PC-3 (cell line): ENCODE measurements at regions not wholly inside any gene's neighbourhood (a gene's known extent, or its start where the extent isn't known, plus 50 kb on each side); places are given as distances from the start of the nearest gene placed in this dataset.

Experiments
- ATAC-seq: fragments of 200-7000 bp; cut with Tn5 transposase; 2 replicates; pipeline ENCODE4 v1.9.1; 2020; ENCODE audit warnings: mild to moderate bottlenecking, moderate library complexity
- BruUV-seq: library from RNA; stranded (reverse); fragments of 400-500 nt; replicated peaks from 2 replicates; lab custom pipeline; 2021; lab: Mats Ljungman, UMichigan
- CTCF ChIA-PET: fragments of 300-600 bp; sonication (Branson Sonifier 250); formaldehyde crosslinking; loops from one replicate; lab custom pipeline; 2022; ENCODE audit warnings: antibody characterized with exemption; lab: Charles Lee
- POLR2A ChIA-PET: fragments of 300-600 bp; sonication (Branson Sonifier 250); formaldehyde crosslinking; loops from one replicate; lab custom pipeline; 2022; ENCODE audit warnings: antibody characterized with exemption; ENCODE audit not compliant: unreplicated experiment; lab: Charles Lee
- DNase-seq: peaks from one replicate; pipeline ENCODE4 v3.0.0-alpha.2; 2015
- H2AFZ ChIP-seq: fragments of 300-600 bp; sonication (generic); 2 replicates; pipeline ENCODE4 v1.6.0; 2016; ENCODE audit warnings: antibody characterized with exemption, low read length
- H3F3A ChIP-seq: fragments of 300-600 bp; sonication (generic); one replicate; pipeline ENCODE4 v1.6.0; 2017; ENCODE audit warnings: antibody characterized with exemption, low read length, control low read depth, mild to moderate bottlenecking; ENCODE audit not compliant: unreplicated experiment
- H3K27ac ChIP-seq: fragments of 300-600 bp; sonication (generic); 2 replicates; pipeline ENCODE4 v1.5.1; 2016; ENCODE audit warnings: mild to moderate bottlenecking, low read length
- H3K27me3 ChIP-seq: fragments of 300-600 bp; sonication (generic); 2 replicates; pipeline ENCODE4 v1.6.1; 2016; ENCODE audit warnings: low read length, mixed read lengths
- H3K36me3 ChIP-seq: fragments of 300-600 bp; sonication (generic); 2 replicates; pipeline ENCODE4 v1.6.1; 2016; ENCODE audit warnings: low read depth, mixed run types, low read length, mixed read lengths
- H3K4me1 ChIP-seq: fragments of 300-600 bp; sonication (generic); 2 replicates; pipeline ENCODE4 v1.5.1; 2016; ENCODE audit warnings: low read length; ENCODE audit not compliant: insufficient read depth
- H3K4me2 ChIP-seq: fragments of 300-600 bp; sonication (generic); 2 replicates; pipeline ENCODE4 v1.6.0; 2016; ENCODE audit warnings: low read length
- H3K4me3 ChIP-seq: fragments of 300-600 bp; sonication (generic); 2 replicates; pipeline ENCODE4 v1.5.1; 2016; ENCODE audit warnings: mild to moderate bottlenecking, low read length, mixed read lengths
- H3K79me2 ChIP-seq: fragments of 300-600 bp; sonication (generic); 2 replicates; pipeline ENCODE4 v1.6.1; 2017; ENCODE audit warnings: low read length, mixed read lengths
- H3K9ac ChIP-seq: fragments of 300-600 bp; sonication (generic); 2 replicates; pipeline ENCODE4 v1.6.0; 2016; ENCODE audit warnings: mild to moderate bottlenecking, low read length
- H3K9me2 ChIP-seq: fragments of 300-600 bp; sonication (generic); replicated peaks from 2 replicates; pipeline ENCODE4 v1.6.1; 2016; ENCODE audit warnings: mixed run types, low read length, mixed read lengths
- H3K9me3 ChIP-seq: fragments of 300-600 bp; sonication (generic); 2 replicates; pipeline ENCODE4 v1.6.1; 2016; ENCODE audit warnings: low read length, mixed read lengths
- H4K20me1 ChIP-seq: fragments of 300-600 bp; sonication (generic); 2 replicates; pipeline ENCODE4 v1.6.1; 2016; ENCODE audit warnings: low read length, mixed read lengths
- CTCF ChIP-seq: fragments of 300-600 bp; sonication (generic); conservative IDR thresholded peaks from 2 replicates; pipeline ENCODE4 v1.5.1; 2017; ENCODE audit warnings: antibody characterized with exemption, low read depth, mild to moderate bottlenecking, low read length
- EZH2 ChIP-seq: fragments of 300-600 bp; sonication (generic); IDR thresholded peaks from one replicate; pipeline ENCODE4 v1.6.1; 2017; ENCODE audit warnings: antibody characterized with exemption, mild to moderate bottlenecking, low read length; ENCODE audit not compliant: unreplicated experiment
- EZH2phosphoT487 ChIP-seq: fragments of 300-600 bp; sonication (generic); IDR thresholded peaks from 2 replicates; pipeline ENCODE4 v1.6.1; 2018; ENCODE audit warnings: mild to moderate bottlenecking, antibody characterized with exemption, low read length, borderline replicate concordance
- intact Hi-C: fragments of 100-400 bp; cut with micrococcal nuclease; formaldehyde crosslinking; loops from 2 replicates; pipeline ENCODE4 v1.9.0; 2023

- Histone ChIP-seq H3K27ac (no peak overlapping the region), H2AFZ (no peak overlapping the region), H3K9me3 (no peaks in the 10 kb centered on the region), H3K36me3 (no peaks in the 10 kb centered on the region), H3K27me3 (no peaks in the 10 kb centered on the region), H3K9me2 (no peaks in the 10 kb centered on the region), H3K9ac (no peak overlapping the region), H3K79me2 (no peaks in the 10 kb centered on the region), H3K4me3 (no peak overlapping the region), H3K4me2 (no peak overlapping the region), H3K4me1 (no peaks in the 10 kb centered on the region), H4K20me1 (no peaks in the 10 kb centered on the region), H3F3A (no peaks in the 10 kb centered on the region)
- BruUV-seq, result no TSS peak
- ATAC-seq (no peak), DNase-seq (no peak)
- ChIA-PET POLR2A (no interaction called here), CTCF (no interaction called here)
- no peak for TF ChIP-seq EZH2phosphoT487
- no peak for TF ChIP-seq CTCF
- no peak for TF ChIP-seq EZH2
- intact Hi-C loops, result no loop called here
Observed at GRCh38 chr9:26231391-26231790, 553.1 kb upstream of the TUSC1 start.

- Histone ChIP-seq H3F3A (no peaks in the 10 kb centered on the region), H3K27me3 (no peaks in the 10 kb centered on the region), H3K9me3 (no peaks in the 10 kb centered on the region), H2AFZ (no peak overlapping the region), H3K4me3 (no peak overlapping the region), H3K36me3 (no peaks in the 10 kb centered on the region), H3K9me2 (no peaks in the 10 kb centered on the region), H3K4me2 (no peak overlapping the region), H3K79me2 (no peaks in the 10 kb centered on the region), H3K27ac (no peak overlapping the region), H3K9ac (no peak overlapping the region), H4K20me1 (no peaks in the 10 kb centered on the region), H3K4me1 (no peaks in the 10 kb centered on the region)
- BruUV-seq, result no TSS peak
- DNase-seq (no peak), ATAC-seq (no peak)
- ChIA-PET POLR2A (no interaction called here), CTCF (no interaction called here)
- intact Hi-C loops, result no loop called here
- no peak for TF ChIP-seq EZH2
- TF ChIP-seq CTCF, result no peak
- no peak for TF ChIP-seq EZH2phosphoT487
Observed at GRCh38 chr9:26229324-26230054, 551.2 kb upstream of the TUSC1 start.

GRCh38 chr9:26228273-26228672 lies 550.0 kb upstream of the TUSC1 start:
- Histone ChIP-seq H3F3A (no peaks in the 10 kb centered on the region), H3K9me3 (no peaks in the 10 kb centered on the region), H3K79me2 (no peaks in the 10 kb centered on the region), H3K4me3 (no peak overlapping the region), H3K27me3 (no peaks in the 10 kb centered on the region), H2AFZ (no peak overlapping the region), H3K36me3 (no peaks in the 10 kb centered on the region), H3K9ac (no peak overlapping the region), H4K20me1 (no peaks in the 10 kb centered on the region), H3K27ac (no peak overlapping the region), H3K4me1 (no peaks in the 10 kb centered on the region), H3K4me2 (no peak overlapping the region), H3K9me2 (no peaks in the 10 kb centered on the region)
- no TSS peak for BruUV-seq
- CTCF ChIA-PET, result no interaction called here
- intact Hi-C loops, result no loop called here
- POLR2A ChIA-PET, result no interaction called here
- DNase-seq (no peak), ATAC-seq (no peak)
- no peak for TF ChIP-seq EZH2phosphoT487
